Sigmoid colon (tissue), 6 donors: ENCODE measurements at regions not wholly inside any gene's neighbourhood (a gene's known extent, or its start where the extent isn't known, plus 50 kb on each side); places are given as distances from the start of the nearest gene placed in this dataset.

Experiments used
- DNase-seq: peaks from one replicate; pipeline ENCODE4 v3.0.0-alpha.2; 2019
- H3K27ac ChIP-seq, 4 donors: fragments of 200-600 bp; sonication (generic); one replicate each; pipeline ENCODE4 v1.5.1; 2016 to 2019; ENCODE audit warnings: mild to moderate bottlenecking in 1 of 4
- H3K27me3 ChIP-seq, 3 donors: fragments of 200-600 bp; sonication (generic); one replicate each; pipeline ENCODE4 v1.5.1; 2019; ENCODE audit warnings: mild to moderate bottlenecking in 1 of 3
- H3K36me3 ChIP-seq, 4 donors: fragments of 200-600 bp; sonication (generic); one replicate each; pipeline ENCODE4 v1.5.1; 2016 to 2019
- H3K4me1 ChIP-seq, 4 donors: fragments of 200-600 bp; sonication (generic); one replicate each; pipeline ENCODE4 v1.5.1; 2017 to 2019
- H3K4me3 ChIP-seq, 4 donors: fragments of 200-600 bp; sonication (generic); one replicate each; pipeline ENCODE4 v1.5.1; 2017 to 2019; ENCODE audit warnings: mild to moderate bottlenecking in 2 of 4, moderate library complexity in 1 of 4
- H3K9me3 ChIP-seq, 4 donors: fragments of 200-600 bp in 3 of 4; sonication (generic) in 3 of 4; one replicate each; pipeline versions ENCODE4 v1.5.1 to v1.6.1; 2013 to 2019
- CTCF ChIP-seq, 4 experiments: fragments of 450-650 bp in 3 of 4; fragments of 200-600 bp in 1 of 4; IDR thresholded peaks; one replicate each; pipeline ENCODE4 v1.5.1; 2016 to 2019; ENCODE audit warnings: antibody characterized with exemption in 4 of 4, mild to moderate bottlenecking in 3 of 4, moderate library complexity in 2 of 4
- EP300 ChIP-seq, 4 donors: sonication (generic); formaldehyde crosslinking; IDR thresholded peaks; one replicate each; pipeline ENCODE4 v1.6.1; 2017; ENCODE audit warnings: antibody characterized with exemption in 4 of 4
- POLR2A ChIP-seq, 2 donors: fragments of 450-650 bp; IDR thresholded peaks; one replicate each; pipeline ENCODE4 v1.6.1; 2016; ENCODE audit warnings: antibody characterized with exemption in 2 of 2, mild to moderate bottlenecking in 2 of 2, moderate library complexity in 2 of 2
- POLR2AphosphoS5 ChIP-seq, 4 donors: sonication (generic); formaldehyde crosslinking; IDR thresholded peaks; one replicate each; pipeline ENCODE4 v1.6.1; 2017; ENCODE audit warnings: antibody characterized with exemption in 4 of 4
- WGBS, 2 donors: extraction: QIAGEN DNeasy Blood & Tissue Kit; methylation state at CpG; one replicate each; pipeline ENCODE4 v1.1.7; 2013; 5-methylcytosine and 5-hydroxymethylcytosine counted together
- intact Hi-C: fragments of 100-400 bp; cut with DNase I; formaldehyde crosslinking; loops from one replicate; pipeline ENCODE4 v1.15.1; 2023
- donor health status: healthy with polysubstance abuse.
- donor health status: healthy.

GRCh38 chr2:103527278-103527677 is 765.4 kb downstream of the TMEM182 start:
- Histone ChIP-seq H3K9me3 (no peaks in the 10 kb centered on the region), H3K27me3 (no peaks in the 10 kb centered on the region), H3K4me1 (no peaks in the 10 kb centered on the region), H3K27ac (no peak overlapping the region), H3K36me3 (no peaks in the 10 kb centered on the region), H3K4me3 (no peak overlapping the region)
- 54 to 65% methylated on average over 3 of the region's 3 CpGs for whole genome bisulfite sequencing, 2 donors
- TF ChIP-seq EP300 (IDR thresholded peaks at IDR 0.05) (no peak), POLR2AphosphoS5 (IDR thresholded peaks at IDR 0.05) (no peak), CTCF (IDR thresholded peaks at IDR 0.05) (no peak), POLR2A (IDR thresholded peaks at IDR 0.05) (no peak)
- no peak for DNase-seq
- intact Hi-C loops, result no loop called here

GRCh38 chr2:103529798-103530502 is 768.1 kb downstream of the TMEM182 start:
- Histone ChIP-seq H3K4me3 (no peak overlapping the region), H3K27ac (no peak overlapping the region), H3K9me3 (peaks cover 0 to 4% (median 0%) of the 10 kb centered on the region in 4 donors), H3K27me3 (no peaks in the 10 kb centered on the region), H3K36me3 (no peaks in the 10 kb centered on the region), H3K4me1 (no peaks in the 10 kb centered on the region)
- no peak for DNase-seq
- TF ChIP-seq POLR2A (IDR thresholded peaks at IDR 0.05) (no peak), EP300 (IDR thresholded peaks at IDR 0.05) (no peak)
- intact Hi-C loops, result no loop called here
- WGBS, 2 donors, result 78 to 80% methylated on average over 5 of the region's 5 CpGs

GRCh38 chr2:103552775-103553174 is 790.9 kb downstream of the TMEM182 start:
- intact Hi-C loops, result no loop called here
- 73 to 79% methylated on average over 3 of the region's 3 CpGs for WGBS, 2 donors
- Histone ChIP-seq H3K36me3 (no peaks in the 10 kb centered on the region), H3K9me3 (peaks cover 0 to 3% (median 0%) of the 10 kb centered on the region in 4 donors), H3K4me3 (no peak overlapping the region), H3K27me3 (no peaks in the 10 kb centered on the region), H3K4me1 (no peaks in the 10 kb centered on the region), H3K27ac (no peak overlapping the region)
- no peak for DNase-seq
- TF ChIP-seq POLR2AphosphoS5 (IDR thresholded peaks at IDR 0.05) (no peak), POLR2A (IDR thresholded peaks at IDR 0.05) (no peak), CTCF (IDR thresholded peaks at IDR 0.05) (no peak), EP300 (IDR thresholded peaks at IDR 0.05) (no peak)

- WGBS, 2 donors, result 81 to 91% methylated on average over 3 of the region's 3 CpGs
These were observed 833.0 kb downstream of the TMEM182 start for GRCh38 chr2:103594823-103595222.

More at GRCh38 chr2:103594823-103595222, 833.0 kb downstream of the TMEM182 start:
- Histone ChIP-seq H3K4me1 (no peaks in the 10 kb centered on the region), H3K27me3 (no peaks in the 10 kb centered on the region), H3K27ac (no peak overlapping the region), H3K4me3 (no peak overlapping the region), H3K36me3 (no peaks in the 10 kb centered on the region), H3K9me3 (peaks cover 0 to 5% (median 1%) of the 10 kb centered on the region in 4 donors)
- intact Hi-C loops, result no loop called here
- no peak for DNase-seq
- no peak for TF ChIP-seq EP300 (IDR thresholded peaks at IDR 0.05)
- no peak for TF ChIP-seq CTCF (IDR thresholded peaks at IDR 0.05)
- no peak for TF ChIP-seq POLR2AphosphoS5 (IDR thresholded peaks at IDR 0.05)
- no peak for TF ChIP-seq POLR2A (IDR thresholded peaks at IDR 0.05)
